ENCODE measurements at regions not wholly inside any gene's neighbourhood (a gene's known extent, or its start where the extent isn't known, plus 50 kb on each side); places are given as distances from the start of the nearest gene placed in this dataset.

DNA sequence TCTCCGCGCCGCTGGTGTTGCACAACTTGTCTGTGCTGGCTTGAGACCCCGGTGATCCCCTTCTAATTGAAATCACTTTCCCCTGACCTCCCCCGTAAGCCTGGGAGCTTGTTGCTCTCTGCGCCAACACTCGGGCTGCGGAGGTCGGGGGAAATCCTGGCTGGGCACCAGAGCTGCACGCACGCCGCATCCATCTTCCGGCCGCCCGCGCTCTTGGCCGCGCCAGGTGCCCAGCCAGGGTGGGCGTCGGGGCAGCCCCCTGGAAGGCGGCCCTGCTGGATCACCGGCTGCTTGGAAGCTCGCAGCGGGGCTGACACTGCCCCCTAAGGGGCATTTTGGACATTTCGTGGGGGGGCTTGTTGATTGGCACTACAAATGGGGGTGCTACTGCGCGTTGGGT, 280.3 kb upstream of the SKOR2 start:
- DNase-seq: no peak

GRCh38 chr18:47530695-47531094, 279.2 kb upstream of the SKOR2 start:
- no peak for DNase-seq

DNA sequence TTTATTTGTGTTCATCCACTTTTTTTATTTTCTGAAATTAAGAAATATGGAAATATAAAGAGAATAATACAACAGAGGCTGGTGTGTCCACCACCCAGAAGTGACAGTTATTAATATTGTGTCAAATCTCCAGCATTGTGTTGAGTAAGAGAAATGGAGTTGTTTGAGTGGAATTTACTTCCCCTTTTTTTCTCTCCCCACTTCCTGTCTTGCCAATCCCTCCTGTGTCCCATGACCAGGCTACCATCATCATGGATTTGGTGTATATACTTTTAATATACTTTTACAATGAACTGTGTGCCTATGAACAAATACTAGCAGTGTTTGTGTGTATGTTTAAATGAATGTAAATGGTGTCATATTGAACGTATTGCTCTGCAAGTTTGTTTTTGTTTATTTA, 276.9 kb upstream of the SKOR2 start:
- DNase-seq: no peak

GRCh38 chr18:47526147-47526546, 274.7 kb upstream of the SKOR2 start:
- DNase-seq: no peak

- no peak for DNase-seq
These were observed 270.9 kb upstream of the SKOR2 start for GRCh38 chr18:47522359-47522758.

DNA sequence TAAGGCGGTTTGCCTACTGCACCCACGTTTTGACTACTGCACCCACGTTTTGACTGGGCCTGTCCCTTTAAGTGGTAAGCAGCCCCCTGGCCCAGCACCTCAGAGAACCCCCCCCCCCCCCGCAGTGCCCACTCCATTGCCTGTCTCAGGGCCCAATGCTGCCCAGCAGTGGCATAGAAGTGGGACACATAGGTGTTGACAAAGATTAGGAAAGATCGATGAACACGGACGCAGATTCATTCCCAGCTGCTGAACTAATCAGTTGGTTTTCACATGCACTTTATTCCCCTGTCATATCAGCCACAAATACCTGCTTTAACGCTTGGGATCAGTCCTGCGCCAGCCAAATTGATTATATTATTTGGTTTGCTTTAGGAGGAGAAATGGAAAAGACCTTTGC, 268.8 kb upstream of the SKOR2 start:
- DNase-seq: no peak

- no peak for DNase-seq
These were observed 268.2 kb upstream of the SKOR2 start for GRCh38 chr18:47519706-47520105.

DNA sequence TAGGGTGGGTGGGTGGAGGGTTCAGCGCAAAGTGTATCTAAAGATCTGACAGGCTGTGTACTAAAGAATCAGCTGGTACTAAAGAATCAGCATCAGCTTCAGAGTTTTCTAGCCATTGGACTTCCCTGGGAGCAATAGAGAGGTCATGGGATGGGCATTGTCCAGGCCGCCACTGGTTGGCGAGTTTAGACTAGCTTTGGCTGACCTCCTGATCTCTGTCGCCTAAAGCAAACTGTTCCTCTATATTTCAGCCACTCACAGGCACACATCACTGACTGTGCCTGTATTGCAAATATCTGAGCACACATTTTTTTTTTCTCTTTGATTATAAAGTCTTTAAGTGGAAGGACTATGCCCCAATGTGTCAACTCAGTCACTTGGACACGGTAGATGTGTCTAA, 267.8 kb upstream of the SKOR2 start:
- DNase-seq: no peak

- no peak for DNase-seq
These were observed 262.2 kb upstream of the SKOR2 start for GRCh38 chr18:47513614-47514013.

- DNase-seq: no peak
These were observed 261.4 kb upstream of the SKOR2 start for GRCh38 chr18:47512726-47513435.

- DNase-seq: no peak
These were observed 260.6 kb upstream of the SKOR2 start for GRCh38 chr18:47512056-47512455.

GRCh38 chr18:47510831-47511230, 259.4 kb upstream of the SKOR2 start:
- DNase-seq: no peak

GRCh38 chr18:47507651-47508050, 256.2 kb upstream of the SKOR2 start:
- no peak for DNase-seq

GRCh38 chr18:47506897-47507296, 255.4 kb upstream of the SKOR2 start:
- DNase-seq: no peak

GRCh38 chr18:47501946-47502345, 250.5 kb upstream of the SKOR2 start:
- no peak for DNase-seq

DNA sequence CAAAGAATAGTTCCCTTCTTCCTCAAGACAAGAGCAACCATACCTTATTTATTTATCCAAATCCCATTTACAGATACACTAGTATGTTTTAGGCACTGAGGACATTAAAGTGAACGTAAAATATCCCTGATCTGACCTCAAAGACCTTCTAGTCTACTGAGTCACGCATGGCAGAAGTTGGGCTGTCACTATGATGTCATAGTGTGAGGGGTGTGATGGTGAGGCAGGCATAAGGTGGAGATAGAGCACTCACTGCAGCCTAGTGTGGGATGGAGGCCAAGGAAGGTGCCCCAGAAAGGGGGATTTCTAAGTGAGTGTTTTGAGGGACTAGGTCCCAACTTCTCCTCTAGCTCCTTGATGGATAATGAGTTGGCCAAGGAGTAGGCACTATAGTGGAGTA, 249.5 kb upstream of the SKOR2 start:
- no peak for DNase-seq

DNA sequence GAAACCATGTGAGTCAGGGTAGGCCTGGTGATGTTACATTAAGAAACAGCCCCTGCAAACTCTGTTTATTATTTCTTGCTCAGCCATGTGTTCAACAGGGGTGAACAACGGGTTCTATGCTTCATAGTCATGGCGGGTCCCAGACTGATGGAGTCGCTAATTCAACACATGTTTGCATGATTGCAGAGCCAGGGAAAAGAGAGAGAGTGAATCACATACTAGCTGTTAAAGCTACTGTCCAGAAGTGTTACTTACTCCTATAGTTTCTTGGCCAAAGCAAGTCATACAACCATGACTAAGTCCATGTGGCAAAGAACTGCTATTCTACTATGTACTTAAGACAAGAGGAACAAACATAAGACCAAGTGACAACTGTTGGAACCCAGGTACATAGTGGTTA, 241.2 kb upstream of the SKOR2 start:
- no peak for DNase-seq

DNA sequence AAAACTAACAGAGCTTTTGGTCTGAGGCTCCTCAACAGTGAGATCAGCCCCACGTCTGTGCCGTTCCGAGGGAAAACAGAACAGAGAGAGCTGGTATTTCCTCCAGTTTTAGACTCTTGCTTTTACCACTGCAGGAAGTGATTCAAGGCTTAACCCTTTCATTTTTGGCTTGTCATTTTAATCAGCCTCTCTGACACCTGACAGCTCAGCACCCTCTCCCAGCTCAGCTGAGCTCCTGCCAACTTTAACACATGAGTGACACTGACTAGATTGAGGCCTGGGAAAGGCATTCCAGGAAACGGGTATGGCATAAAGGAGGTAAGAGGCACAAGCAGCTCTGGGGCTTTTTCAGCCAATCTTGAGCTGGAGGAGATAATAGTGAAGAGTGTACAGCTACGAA, 239.4 kb upstream of the SKOR2 start:
- DNase-seq: no peak

DNA sequence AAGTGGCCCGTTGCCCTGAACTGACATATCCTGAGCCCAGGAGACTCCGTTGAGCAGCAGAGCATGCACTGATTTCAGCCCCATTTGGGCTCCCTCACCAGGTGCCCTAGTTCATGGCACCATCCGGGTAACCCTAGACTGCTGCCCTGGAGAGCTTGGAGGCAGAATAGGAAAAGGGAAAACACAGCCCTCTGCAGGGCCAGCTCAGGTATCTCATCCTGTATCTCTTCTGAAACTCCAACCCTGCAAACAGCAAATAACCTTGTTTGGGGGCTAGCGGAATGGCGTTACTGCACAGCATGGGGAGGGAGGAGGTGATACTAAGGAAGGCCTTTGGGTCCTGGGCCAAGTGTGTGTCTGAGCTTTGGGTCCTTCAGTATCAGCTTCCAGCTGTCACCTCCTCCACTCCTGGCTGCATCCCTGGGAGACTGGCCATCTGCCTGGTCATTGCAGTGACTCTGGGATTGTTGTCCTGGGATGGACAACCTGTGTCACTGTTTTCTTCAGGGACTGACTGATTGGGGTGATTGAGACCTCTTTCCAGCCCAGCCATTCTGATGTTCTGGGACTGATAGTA, 233.8 kb upstream of the SKOR2 start:
- no peak for DNase-seq

GRCh38 chr18:47484068-47484467, 232.6 kb upstream of the SKOR2 start:
- DNase-seq: no peak

GRCh38 chr18:47480166-47480565, 228.7 kb upstream of the SKOR2 start:
- no peak for DNase-seq

DNA sequence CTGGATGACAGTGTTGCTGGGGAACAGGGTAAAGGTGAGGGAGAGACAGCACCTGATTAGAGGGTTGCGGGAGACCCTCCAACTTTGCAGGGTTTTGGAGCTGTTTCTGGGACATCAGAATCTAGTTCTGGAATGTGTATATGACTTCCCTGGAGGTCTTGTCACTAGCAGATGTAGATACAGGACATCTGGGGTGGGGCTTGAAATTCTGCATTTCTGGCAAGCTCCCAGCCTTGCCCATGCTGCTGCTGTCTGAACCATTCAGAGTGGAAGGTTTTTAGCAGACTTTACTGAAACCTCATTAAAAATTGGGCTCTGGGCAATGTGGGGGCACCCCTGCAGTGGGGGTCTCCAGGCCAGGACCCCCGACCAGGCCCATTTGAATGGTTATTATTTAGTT, 220.3 kb upstream of the SKOR2 start:
- no peak for DNase-seq

GRCh38 chr18:47470941-47471340, 219.5 kb upstream of the SKOR2 start:
- DNase-seq: no peak

DNA sequence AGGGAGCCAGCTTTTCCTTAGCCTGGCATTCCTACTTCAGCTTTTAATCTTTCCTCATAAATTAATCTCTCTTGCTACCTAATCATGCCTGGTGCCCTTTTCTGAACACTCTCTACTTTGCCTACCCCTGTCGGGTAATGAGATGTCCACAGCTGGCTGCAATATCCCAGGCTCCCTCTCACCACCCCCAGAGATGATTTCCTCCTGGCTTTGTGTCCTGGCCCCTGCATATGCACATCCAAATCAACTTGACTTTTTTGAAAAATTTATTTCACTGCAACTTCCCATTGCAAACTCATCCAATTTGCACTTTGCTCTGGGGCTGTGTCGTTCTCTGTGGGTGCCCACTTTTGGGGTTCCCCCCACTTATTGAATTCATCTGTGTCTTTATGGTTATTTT, 218.1 kb upstream of the SKOR2 start:
- DNase-seq: no peak

GRCh38 chr18:47461977-47462376, 210.5 kb upstream of the SKOR2 start:
- no peak for DNase-seq
